NCI-H345 treated with DMSO at 0.1 percent for 48 hours (cell line): ENCODE measurements at regions not wholly inside any gene's neighbourhood (a gene's known extent, or its start where the extent isn't known, plus 50 kb on each side); places are given as distances from the start of the nearest gene placed in this dataset.

Experiments used
- DNase-seq: peaks from one replicate; lab custom pipeline; 2025; ENCODE audit not compliant: unreplicated experiment; lab: John Stamatoyannopoulos, UW

- DNase-seq, result no peak
Measured at GRCh38 chr13:33945477-33945876, 127.5 kb downstream of the RFC3 start.

- DNase-seq, result no peak
Measured at GRCh38 chr13:33953203-33953602, 135.3 kb downstream of the RFC3 start.

GRCh38 chr13:33953781-33954180 lies 135.8 kb downstream of the RFC3 start:
- DNase-seq, result no peak

DNA sequence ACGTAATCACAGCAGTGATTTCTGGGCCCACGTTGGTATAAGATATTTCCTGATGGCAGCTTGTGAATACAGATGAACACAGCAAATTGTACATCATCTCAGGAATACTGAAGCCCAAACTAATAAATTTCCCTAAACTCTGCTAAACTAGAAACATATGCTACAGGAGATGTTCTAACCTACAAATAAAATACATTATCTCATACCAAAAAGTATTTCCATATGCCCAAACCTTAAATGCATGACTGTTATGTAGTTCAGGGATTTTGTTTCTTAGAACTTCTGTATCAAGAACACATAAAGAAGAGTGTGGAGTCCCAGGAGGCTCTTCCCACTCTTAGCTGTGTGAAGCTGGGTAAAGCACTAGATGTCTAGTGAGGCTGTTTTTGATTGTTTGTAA lies 138.4 kb downstream of the RFC3 start:
- no peak for DNase-seq

GRCh38 chr13:33957497-33957905 lies 139.6 kb downstream of the RFC3 start:
- no peak for DNase-seq

DNA sequence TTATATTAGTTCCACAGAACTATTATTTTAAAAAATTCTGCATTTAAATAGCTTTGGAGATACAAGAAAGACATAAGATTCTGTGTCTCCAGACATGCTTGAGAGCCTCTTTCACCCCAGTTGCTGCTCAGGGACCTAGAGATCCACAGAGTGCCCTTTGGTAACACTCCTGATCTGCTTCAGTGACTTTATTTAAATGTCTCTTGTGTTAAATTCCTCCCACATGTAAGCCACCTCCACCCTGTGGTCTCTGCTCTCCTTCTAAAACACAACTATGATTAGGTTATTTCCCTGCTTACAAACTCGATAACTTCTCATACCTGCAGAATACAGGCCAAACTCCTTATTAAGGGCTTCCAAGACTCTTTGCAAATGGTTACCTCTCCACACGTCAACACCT lies 141.0 kb downstream of the RFC3 start:
- DNase-seq, result no peak

DNA sequence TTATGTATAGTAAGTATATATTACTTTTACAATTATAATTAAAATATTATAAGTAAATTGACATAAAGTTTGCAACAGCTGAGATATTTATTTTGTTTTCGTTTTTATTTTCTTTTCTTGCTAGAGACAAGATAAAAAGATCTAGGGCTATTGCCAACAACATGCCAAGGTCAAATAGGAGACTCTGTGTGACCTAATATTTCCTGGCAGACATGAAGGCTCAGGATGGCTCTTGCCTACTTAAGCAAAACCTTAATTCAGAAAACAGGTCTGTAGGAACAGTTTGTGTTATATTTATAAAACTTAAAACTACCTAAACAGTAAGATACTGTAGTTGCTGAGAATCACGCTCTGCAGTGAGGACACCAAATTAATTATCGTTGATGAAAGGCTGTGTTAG lies 145.2 kb downstream of the RFC3 start:
- no peak for DNase-seq

DNA sequence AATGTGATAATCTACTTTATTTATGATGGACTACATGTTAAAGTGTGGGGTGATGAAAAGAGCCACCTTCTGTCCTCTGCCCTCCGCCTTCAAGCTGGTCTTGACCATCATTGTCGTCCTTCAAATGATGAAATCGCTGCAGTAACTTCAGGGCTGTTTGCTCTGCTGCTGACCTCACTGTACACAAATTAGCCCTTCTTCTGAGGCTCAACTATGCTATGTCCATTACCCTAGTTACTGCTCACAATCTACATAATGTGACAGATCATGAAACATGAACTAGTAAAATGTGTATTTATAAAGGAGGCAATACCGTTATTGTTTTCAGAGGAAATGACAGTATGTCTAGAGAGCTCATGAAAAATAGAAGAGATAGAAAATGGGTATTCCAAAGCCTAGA lies 145.9 kb downstream of the RFC3 start:
- DNase-seq, result no peak

GRCh38 chr13:33968520-33969507 lies 150.9 kb downstream of the RFC3 start:
- no peak for DNase-seq

GRCh38 chr13:33970746-33971561 lies 153.0 kb downstream of the RFC3 start:
- no peak for DNase-seq

DNA sequence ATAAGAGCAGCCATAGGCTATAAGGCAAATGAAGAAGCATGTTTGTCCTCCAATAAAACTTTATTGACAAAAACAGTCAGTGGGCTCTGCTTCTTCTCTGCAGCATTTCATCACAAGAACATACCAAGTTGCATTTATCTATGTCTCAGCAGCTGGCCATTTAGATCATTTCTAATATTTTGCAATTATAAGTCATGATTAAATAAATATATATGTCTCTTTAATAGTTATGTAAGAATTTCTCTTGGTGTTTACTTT lies 153.5 kb downstream of the RFC3 start:
- DNase-seq, result no peak

- DNase-seq, result no peak
Measured at GRCh38 chr13:33973194-33973593, 155.2 kb downstream of the RFC3 start.

DNA sequence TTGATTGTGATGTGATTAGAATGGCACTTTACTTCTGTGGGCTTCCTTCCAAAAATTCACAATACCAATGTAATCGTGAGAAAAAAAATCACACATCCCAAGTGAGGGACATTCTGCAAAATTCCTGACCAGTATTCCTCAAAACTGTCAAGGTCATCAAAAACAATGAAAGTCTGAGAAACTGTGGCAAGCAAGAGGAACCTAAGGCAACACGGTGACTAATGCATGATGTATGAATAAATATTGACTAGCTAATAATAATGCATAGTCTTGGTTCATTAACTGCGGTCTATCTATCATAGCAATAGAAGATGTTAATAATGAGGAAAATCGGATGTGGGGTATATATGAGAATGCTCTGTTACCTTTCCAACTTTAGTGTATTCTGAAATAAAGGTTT lies 159.0 kb downstream of the RFC3 start:
- DNase-seq, result no peak

GRCh38 chr13:33978653-33979052 lies 160.7 kb downstream of the RFC3 start:
- DNase-seq, result no peak

- no peak for DNase-seq
Measured at GRCh38 chr13:33992881-33993336, 175.0 kb downstream of the RFC3 start.

- no peak for DNase-seq
Measured at GRCh38 chr13:33994198-33994597, 176.2 kb downstream of the RFC3 start.

- no peak for DNase-seq
Measured at GRCh38 chr13:33994826-33995502, 177.0 kb downstream of the RFC3 start.

GRCh38 chr13:33996636-33997035 lies 178.7 kb downstream of the RFC3 start:
- DNase-seq, result no peak

DNA sequence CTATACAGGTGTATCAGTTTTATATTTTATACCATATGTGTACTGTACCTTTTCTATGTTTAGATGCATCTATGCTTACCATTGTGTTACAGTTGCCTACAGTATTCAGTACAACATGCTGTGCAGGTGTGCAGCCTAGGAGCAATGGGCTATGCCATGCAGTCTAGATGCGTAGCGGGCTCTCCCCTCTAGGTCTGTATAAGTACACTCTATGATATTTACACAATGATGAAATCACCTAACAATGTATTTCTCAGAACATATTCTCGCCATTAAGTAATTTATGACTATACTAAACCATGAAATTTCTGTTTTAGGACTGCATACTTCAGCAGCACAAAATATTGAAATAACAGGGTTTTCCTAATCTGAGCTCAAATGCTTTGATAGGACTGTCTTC lies 179.6 kb downstream of the RFC3 start:
- DNase-seq, result no peak

DNA sequence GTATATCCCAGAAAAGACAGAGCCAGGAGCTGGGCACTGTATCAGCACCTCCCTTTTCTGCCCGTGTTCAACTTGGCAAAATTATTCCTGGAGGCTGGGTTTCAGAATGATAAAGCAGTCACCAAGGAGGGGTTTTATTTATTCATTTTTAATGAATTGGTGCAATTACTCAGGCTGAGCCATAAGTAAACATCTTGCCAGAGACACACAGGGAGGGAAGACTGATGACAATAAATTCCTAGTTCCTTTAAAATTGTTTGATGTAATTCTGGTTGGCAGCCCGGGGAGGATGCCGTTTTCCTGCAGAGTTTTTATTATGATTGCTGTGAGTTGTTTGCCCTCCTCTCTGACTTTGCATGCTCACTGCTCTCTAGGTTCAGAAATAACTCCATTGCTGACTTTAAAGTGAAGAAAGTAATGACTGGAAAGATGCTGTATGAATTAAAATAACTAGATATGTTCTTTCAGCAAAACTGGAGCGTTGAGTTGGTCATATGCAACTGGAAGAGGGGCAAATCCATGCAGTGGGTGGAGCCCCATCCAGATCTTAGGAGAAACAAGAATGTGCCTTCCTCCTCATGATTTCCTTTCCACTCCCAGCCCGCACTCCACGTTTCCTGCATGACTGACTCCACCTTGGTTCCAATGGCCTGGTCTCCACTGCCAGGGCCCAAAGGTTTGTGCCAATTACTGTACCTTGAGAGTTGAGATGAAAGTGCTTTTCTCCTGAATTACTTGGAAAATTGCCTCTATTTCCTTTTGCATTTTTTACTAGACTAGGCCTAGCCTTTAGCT lies 182.1 kb downstream of the RFC3 start:
- no peak for DNase-seq

GRCh38 chr13:34000955-34001354 lies 183.0 kb downstream of the RFC3 start:
- no peak for DNase-seq
